A673 (cell line): ENCODE measurements at regions not wholly inside any gene's neighbourhood (a gene's known extent, or its start where the extent isn't known, plus 50 kb on each side); places are given as distances from the start of the nearest gene placed in this dataset.

Experiments
- BruUV-seq: library from RNA; stranded (reverse); fragments of 400-500 nt; replicated peaks from 2 replicates; lab custom pipeline; 2021; lab: Mats Ljungman, UMichigan
- CTCF ChIA-PET: fragments of 300-600 bp; sonication (Branson Sonifier 250); formaldehyde crosslinking; loops from one replicate; lab custom pipeline; 2022; ENCODE audit warnings: antibody characterized with exemption; lab: Charles Lee
- POLR2A ChIA-PET: fragments of 300-600 bp; sonication (Branson Sonifier 250); formaldehyde crosslinking; loops from one replicate; lab custom pipeline; 2022; ENCODE audit warnings: antibody characterized with exemption; ENCODE audit not compliant: low non-redundant PET; lab: Charles Lee
- DNase-seq: peaks from one replicate; pipeline ENCODE4 v3.0.0-alpha.2; 2015; ENCODE audit warnings: low spot score
- H3K27ac ChIP-seq: fragments of 200-600 bp; sonication (generic); 2 replicates; pipeline ENCODE4 v1.5.1; 2016; ENCODE audit warnings: mixed run types, low read depth, mild to moderate bottlenecking, mixed read lengths, antibody characterized with exemption, low read length; ENCODE audit not compliant: poor library complexity, severe bottlenecking
- H3K27me3 ChIP-seq: fragments of 200-600 bp; sonication (generic); replicated peaks from 2 replicates; pipeline ENCODE4 v1.6.1; 2017; ENCODE audit warnings: mixed run types, low read depth, mild to moderate bottlenecking, mixed read lengths, antibody characterized with exemption, low read length; ENCODE audit not compliant: insufficient read depth, poor library complexity
- H3K36me3 ChIP-seq: fragments of 200-600 bp; sonication (generic); 2 replicates; pipeline ENCODE4 v1.6.1; 2016; ENCODE audit warnings: mixed run types, mild to moderate bottlenecking, mixed read lengths, antibody characterized with exemption, low read length; ENCODE audit not compliant: insufficient read depth, poor library complexity, severe bottlenecking
- H3K4me1 ChIP-seq: fragments of 200-600 bp; sonication (generic); 2 replicates; pipeline ENCODE4 v1.6.1; 2017; ENCODE audit warnings: mixed run types, mild to moderate bottlenecking, mixed read lengths, antibody characterized with exemption, low read length; ENCODE audit not compliant: insufficient read depth, poor library complexity, severe bottlenecking
- H3K4me3 ChIP-seq: fragments of 200-600 bp; sonication (generic); 2 replicates; pipeline ENCODE4 v1.5.1; 2016; ENCODE audit warnings: low read depth, mixed run types, mild to moderate bottlenecking, mixed read lengths, low read length; ENCODE audit not compliant: poor library complexity, severe bottlenecking
- H3K9me3 ChIP-seq: fragments of 200-600 bp; sonication (generic); 2 replicates; pipeline ENCODE4 v1.6.1; 2016; ENCODE audit warnings: mixed run types, low read depth, mild to moderate bottlenecking, mixed read lengths, antibody characterized with exemption, low read length; ENCODE audit not compliant: poor library complexity, severe bottlenecking
- CTCF ChIP-seq: fragments of 300-800, 200-600 bp; sonication (generic); conservative IDR thresholded peaks from 2 replicates; pipeline ENCODE4 v1.5.1; 2017; ENCODE audit warnings: low read depth, mild to moderate bottlenecking, antibody characterized with exemption, low read length, moderate library complexity, mixed read lengths
- EZH2 ChIP-seq: fragments of 200-600 bp; sonication (generic); IDR thresholded peaks from 2 replicates; pipeline ENCODE4 v1.6.1; 2017; ENCODE audit warnings: borderline replicate concordance, low read depth, mild to moderate bottlenecking, mixed read lengths, antibody characterized with exemption, low read length; ENCODE audit not compliant: poor library complexity, severe bottlenecking
- intact Hi-C: fragments of 100-400 bp; cut with micrococcal nuclease; formaldehyde crosslinking; loops from one replicate; pipeline ENCODE4 v1.10.0; 2022; ENCODE audit not compliant: unreplicated experiment

- POLR2A ChIA-PET = no interaction called here
Measured at GRCh38 chr18:41613003-41613609, 341.9 kb upstream of the PIK3C3 start.

GRCh38 chr18:41604964-41605363 is 350.1 kb upstream of the PIK3C3 start:
- CTCF ChIA-PET = no interaction called here
- no TSS peak for BruUV-seq

More at GRCh38 chr18:41613003-41613609, 341.9 kb upstream of the PIK3C3 start:
- Histone ChIP-seq H3K36me3 (no peaks in the 10 kb centered on the region), H3K4me1 (no peaks in the 10 kb centered on the region), H3K9me3 (no peaks in the 10 kb centered on the region), H3K27ac (no peak overlapping the region), H3K4me3 (no peak overlapping the region), H3K27me3 (no peaks in the 10 kb centered on the region)
- CTCF ChIA-PET = no interaction called here
- no TSS peak for BruUV-seq
- intact Hi-C loops = no loop called here
- TF ChIP-seq EZH2 (no peak), CTCF (no peak)
- no peak for DNase-seq

GRCh38 chr18:41602034-41602433 is 353.0 kb upstream of the PIK3C3 start:
- CTCF ChIA-PET = no interaction called here
- no peak for DNase-seq
- Histone ChIP-seq H3K4me3 (no peak overlapping the region), H3K36me3 (no peaks in the 10 kb centered on the region), H3K9me3 (no peaks in the 10 kb centered on the region), H3K27ac (no peak overlapping the region), H3K4me1 (no peaks in the 10 kb centered on the region), H3K27me3 (no peaks in the 10 kb centered on the region)
- POLR2A ChIA-PET = no interaction called here
- no peak for TF ChIP-seq EZH2
- no peak for TF ChIP-seq CTCF
- BruUV-seq = no TSS peak
- intact Hi-C loops = no loop called here

More at GRCh38 chr18:41604964-41605363, 350.1 kb upstream of the PIK3C3 start:
- DNase-seq = no peak
- no peak overlapping the region for H3K27ac ChIP-seq
- H3K9me3 ChIP-seq = no peaks in the 10 kb centered on the region
- no peak overlapping the region for H3K4me3 ChIP-seq
- H3K4me1 ChIP-seq = no peaks in the 10 kb centered on the region
- TF ChIP-seq CTCF (no peak), EZH2 (no peak)
- no peaks in the 10 kb centered on the region for H3K36me3 ChIP-seq
- H3K27me3 ChIP-seq = no peaks in the 10 kb centered on the region
- POLR2A ChIA-PET = interaction anchor here (0.8 kb wide), 1 partner anchor 104 kb away, joined by 3 read pairs; no protein-coding TSS in a partner anchor
- intact Hi-C loops = no loop called here
